MM.1S (cell line): ENCODE measurements at regions not wholly inside any gene's neighbourhood (a gene's known extent, or its start where the extent isn't known, plus 50 kb on each side); places are given as distances from the start of the nearest gene placed in this dataset.

Experiments used
- CTCF ChIP-seq: fragments of 300-600 bp; sonication (generic); IDR thresholded peaks from 2 replicates; pipeline ENCODE4 v1.5.1; 2016; ENCODE audit warnings: antibody characterized with exemption, low read length, mixed read lengths
- EZH2 ChIP-seq: fragments of 300-600 bp; sonication (generic); optimal IDR thresholded peaks from 2 replicates; pipeline ENCODE3; 2017; ENCODE audit warnings: low read depth, mild to moderate bottlenecking, antibody characterized with exemption, low read length, mixed read lengths

GRCh38 chr13:30855569-30855968, 50.5 kb upstream of the MEDAG start:
- TF ChIP-seq CTCF (no peak), EZH2 (no peak)
